ENCODE measurements at regions not wholly inside any gene's neighbourhood (a gene's known extent, or its start where the extent isn't known, plus 50 kb on each side); places are given as distances from the start of the nearest gene placed in this dataset.

- TF ChIP-seq POLR2A (IDR thresholded peaks at IDR 0.05; ENCODE audit: extremely low read depth, insufficient read length) (no peak), CTCF (IDR thresholded peaks at IDR 0.05; ENCODE audit: low read depth, low read length) (no peak), MAX (IDR thresholded peaks at IDR 0.05; ENCODE audit: low read depth, low read length) (no peak)
These were observed 1297.2 kb upstream of the WWC1 start for GRCh38 chr5:166994226-166994625.

All from NB4 (cell line).